Middle frontal gyrus (tissue), 1 donor: ENCODE measurements at regions not wholly inside any gene's neighbourhood (a gene's known extent, or its start where the extent isn't known, plus 50 kb on each side); places are given as distances from the start of the nearest gene placed in this dataset.

Source experiments
- DNase-seq: peaks from one replicate; pipeline ENCODE4 v3.0.0-alpha.2; 2015; ENCODE audit warnings: low spot score; ENCODE audit errors: extremely low spot score

DNA sequence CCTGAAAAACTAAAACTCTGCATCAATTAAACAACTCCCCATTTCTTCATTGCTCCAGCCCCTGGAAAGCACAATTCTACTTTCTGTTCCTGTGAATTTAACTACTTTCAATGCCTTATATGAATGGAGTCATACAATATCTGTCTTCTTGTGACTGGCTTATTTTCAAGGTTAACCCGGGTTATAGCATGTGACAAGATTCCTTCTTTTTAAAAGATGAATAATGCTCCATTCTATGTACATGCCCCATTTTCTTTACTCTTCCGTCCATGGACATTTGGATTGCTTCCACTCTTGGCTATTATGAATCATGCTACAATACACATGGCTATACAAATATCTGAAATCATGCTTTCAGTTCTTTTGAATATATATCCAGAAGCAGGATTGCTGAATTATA, 334.9 kb upstream of the ID4 start:
- DNase-seq: no peak

DNA sequence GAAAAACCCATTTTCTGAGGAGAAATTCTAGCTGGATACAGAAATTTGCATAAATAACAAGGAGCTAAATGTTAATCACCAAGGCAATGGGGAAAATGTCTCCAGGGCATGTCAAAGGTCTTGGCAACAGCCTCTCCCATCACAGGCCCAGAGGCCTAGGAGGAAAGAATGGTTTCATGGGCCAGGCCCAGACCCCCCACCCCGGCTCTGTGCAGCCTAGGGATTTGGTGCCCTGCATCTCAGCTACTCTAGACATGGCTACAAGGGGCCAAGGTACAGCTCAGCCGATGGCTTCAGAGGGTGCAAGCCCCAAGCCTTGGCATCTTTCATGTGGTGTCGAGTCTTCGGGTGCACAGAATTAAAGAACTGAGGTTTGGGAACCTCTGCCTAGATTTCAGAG, 321.2 kb upstream of the ID4 start:
- DNase-seq: no peak

DNA sequence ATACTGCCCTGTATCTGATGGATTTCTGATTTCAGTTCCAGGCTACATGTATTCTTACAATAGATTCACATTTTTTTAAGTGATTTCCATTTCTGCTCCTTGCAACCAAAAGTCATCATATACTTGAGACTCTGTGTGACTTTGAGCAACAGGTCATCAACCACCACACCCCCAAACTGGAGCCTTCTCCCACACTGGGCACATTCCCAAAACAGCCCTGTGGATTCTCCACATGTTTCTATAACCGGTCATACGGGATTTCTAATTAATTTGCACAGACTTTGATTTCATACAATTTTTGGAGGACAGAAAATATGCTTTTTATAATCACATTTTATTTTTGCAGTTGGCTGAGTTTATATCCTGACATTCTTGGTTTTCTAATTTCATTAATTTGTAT, 317.2 kb upstream of the ID4 start:
- DNase-seq: no peak

DNA sequence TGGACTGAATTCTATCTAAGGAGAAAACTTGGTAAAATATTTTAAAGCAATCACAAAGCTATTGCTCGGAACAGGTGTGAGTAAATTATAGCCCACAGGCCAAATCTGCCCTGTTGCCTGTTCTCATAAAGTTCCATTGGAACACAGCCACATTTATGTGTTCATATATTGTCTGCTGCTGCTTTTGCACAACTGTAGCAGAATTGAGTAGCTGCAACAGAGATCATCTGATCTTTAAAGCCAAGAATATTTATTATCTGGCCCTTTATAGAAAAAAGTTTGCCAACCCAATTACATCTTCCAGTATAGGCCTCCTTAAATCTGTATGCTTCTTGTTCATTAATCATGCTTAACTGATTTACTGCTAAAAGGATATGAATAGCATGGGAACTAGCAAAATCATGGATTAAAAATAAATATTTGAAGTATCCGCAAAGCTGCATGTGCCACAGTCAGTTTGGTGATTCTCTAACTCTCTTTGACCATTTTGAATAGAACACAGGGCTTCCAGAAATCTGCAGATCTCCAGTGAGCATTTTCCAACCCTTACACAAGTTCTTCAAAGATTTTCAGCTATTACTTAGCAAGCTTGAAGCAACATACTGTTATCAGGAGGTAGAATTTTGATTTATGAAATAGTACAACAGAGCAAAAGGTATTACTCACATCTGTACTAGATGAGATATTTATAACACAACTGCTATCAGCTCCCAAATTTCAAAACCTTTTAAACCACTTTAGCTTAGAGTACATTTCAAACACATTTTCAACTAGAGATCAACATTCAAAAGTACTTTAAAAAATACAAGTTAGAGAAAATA, 312.6 kb upstream of the ID4 start:
- DNase-seq: no peak

DNA sequence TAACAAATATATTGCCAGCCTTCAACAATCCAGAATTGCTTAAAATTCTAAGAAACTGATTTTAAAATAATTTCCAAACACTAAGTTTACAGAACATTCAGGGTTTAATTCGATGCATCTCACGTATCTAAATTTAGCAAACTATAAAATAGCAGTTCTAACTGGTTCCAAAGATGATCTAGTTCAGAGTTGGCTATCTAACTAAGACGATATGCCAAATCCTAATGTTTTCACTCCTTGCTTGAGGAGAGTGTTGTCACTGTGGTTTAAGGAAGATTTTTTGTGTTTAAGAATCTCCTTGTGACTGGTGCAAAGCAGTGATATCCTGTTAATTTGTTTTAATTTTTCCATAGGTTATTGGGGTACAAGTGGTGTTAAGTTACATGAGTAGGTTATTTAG, 311.5 kb upstream of the ID4 start:
- no peak for DNase-seq

DNA sequence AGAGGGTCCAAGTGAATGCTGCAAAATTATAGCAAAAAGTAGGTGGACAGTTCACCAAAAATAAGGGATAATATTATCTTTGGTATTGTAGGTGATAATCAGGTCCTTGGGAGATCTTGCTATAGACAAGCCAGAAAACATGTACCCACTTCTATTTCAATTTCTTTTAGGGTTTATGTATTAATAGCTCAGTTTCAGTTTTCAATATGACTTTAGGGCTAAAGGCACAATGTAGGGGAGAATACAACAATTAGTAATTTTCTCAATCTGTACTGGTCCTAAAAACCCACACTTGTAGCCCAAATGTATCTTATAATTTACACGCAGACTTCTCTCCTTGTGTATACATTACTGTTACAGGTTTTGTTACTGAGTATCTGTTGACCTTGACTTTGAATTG, 307.0 kb upstream of the ID4 start:
- no peak for DNase-seq

DNA sequence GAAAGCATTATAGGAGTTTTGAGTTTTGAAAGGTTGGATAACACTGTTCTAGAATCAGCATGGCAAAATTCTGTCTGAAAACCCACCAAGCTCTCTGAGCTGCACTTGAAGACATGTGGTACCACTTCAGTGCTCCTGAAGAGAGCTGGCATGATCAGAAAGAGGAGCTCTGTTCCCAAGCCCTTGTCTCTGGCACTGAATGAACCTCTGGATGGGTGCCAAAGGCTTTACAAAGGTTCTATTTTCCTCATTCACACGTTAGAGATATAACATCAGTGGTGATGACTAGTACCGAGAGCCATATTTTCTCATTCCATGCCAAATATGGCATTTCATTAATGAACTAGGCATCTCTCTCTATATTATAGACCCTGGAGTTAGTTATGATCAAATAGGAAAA, 301.8 kb upstream of the ID4 start:
- DNase-seq: no peak

DNA sequence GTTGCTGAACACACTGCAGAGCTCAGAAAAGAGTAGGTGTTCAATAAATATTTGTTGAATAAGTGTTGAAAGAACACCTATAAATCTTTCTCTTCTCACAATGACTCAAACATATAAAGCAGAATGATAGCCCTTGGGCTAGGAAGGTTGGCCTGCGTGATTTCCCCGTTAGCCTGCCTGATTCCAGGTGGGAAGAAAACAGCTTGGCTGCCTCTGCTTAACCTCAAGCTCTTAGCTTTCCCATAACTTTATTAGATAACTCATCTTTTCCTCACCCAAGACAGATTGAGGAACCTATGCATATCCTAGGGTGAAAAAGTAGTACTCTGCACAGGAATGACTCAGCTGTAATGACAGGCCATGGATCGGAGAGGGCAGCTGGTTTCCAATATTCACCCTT, 300.3 kb upstream of the ID4 start:
- no peak for DNase-seq

DNA sequence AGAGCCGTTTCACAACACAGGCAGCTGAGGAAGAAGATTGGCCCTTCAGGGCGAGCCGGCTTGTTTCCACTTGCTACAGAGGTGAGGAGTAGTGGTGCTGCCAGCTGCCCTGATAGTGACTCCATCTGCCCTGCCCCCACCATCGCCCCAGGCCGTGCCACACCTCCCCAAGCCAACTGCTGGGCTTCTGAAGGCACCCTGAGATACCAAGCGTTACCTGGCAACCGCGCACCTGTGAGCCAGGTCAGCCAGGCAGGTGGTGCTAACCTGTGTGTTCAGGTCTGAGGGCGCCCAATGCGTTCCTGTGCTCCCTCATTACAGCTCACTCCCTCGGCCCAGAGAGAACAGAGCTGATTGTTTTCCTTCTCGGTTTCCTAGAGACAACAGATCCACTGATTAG, 299.1 kb upstream of the ID4 start:
- no peak for DNase-seq

DNA sequence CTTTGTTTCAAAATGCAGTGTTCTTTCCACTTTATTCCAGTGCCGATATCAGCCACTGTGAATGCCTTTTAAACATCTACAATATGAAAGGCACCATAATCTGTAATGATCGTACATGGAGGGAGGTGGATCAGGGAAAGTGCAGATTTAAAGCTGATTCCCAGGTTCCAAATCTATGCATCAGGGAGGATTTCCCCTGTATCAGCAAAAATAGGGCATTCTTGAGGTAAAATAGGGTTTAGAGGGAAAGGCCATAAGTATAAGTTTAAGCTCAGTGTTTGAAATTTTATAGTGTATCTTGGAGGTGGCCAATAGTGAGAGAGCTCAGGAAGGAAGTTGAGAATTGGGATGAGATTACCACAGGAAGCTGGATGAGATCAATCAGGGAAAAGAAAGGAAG, 289.7 kb upstream of the ID4 start:
- DNase-seq: no peak

DNA sequence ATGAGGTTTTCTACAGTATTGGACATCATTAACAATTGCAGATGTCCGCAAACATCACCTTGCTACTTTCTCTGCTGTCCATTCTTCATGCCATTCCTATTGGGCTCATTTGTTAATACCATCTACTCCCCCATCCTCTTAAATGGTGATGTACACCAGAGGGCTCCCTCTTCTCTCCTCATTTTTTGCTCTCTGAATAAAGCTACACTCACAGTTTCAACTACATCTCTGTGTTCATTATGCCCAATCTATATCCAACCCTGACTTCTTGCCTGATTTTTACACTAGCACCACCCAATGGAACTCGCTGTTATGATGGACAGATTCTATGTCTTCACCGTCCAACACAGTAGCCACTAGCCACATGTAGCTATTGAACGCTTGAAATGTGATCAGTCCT, 288.1 kb upstream of the ID4 start:
- no peak for DNase-seq

DNA sequence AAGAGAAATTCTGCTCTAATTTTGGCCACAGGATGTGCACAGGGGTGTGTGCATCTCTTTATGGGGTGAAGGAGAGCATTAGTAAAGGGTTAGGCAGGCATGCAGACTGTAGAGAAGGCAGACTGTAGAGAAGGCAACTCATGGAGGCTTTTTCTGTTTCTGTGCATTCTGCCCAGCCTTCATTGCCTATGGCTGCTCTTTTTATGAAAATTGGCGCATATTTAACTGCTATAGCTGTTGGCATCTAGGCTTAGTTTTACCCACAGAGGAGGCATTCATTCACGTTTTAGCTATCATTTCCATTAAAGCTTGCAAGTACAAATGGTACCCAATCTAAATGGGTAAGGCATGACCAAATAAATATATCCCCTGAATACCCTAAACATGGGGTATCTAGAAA, 286.8 kb upstream of the ID4 start:
- no peak for DNase-seq

DNA sequence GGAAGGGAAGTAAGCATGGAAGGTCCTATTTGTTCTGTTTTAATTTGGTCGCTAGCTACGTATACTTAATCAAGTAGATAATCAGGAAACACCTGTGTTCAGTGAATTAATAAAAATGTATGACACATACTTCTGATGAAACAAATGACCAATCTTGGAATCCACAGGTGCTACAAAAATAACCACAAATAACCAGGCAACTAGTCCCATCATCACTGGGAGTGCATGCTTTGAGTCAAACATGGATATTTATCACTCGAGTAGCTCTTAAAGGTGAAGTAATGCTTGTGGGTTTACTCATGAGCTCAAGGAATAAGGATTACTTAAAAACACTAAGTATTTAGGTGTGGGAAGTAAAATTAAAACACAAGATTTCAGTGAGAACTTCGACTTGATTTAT, 285.6 kb upstream of the ID4 start:
- no peak for DNase-seq

DNA sequence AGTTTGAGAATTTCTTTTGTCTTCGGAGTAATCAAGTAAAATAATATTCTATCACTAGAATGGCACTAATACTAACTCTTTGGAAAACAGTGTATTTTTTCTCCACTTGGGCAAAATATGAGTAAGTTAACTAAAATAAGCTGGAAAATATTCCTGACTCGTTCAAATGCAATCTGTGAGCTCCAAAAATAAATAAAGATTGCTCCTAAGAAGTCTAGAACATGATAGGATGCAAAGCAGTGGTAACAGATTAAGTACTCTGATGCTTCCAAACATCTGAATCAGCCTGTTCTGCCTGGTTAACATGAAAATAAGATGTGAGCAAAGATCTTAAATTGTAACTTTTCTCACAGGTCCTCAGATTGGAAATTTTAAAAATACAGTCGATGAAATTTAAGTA, 285.1 kb upstream of the ID4 start:
- DNase-seq: no peak

DNA sequence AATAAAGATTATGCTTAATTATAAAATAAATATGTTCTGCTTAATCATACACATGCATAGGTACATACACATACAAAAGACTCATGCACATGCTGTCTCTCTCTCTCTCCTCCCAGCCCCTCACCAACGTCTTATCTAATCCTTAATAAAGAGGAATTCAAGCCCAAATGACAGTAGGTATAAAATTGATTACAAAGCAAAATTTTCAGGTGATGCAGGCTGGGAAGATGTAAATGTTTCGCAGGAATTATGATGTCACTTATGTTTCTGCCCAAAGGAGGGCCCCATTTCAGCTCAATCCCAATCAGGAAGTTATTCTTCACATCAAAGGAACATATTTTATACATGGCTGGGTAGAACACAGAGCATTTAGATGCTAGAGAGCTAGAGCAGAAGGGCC, 284.6 kb upstream of the ID4 start:
- no peak for DNase-seq

DNA sequence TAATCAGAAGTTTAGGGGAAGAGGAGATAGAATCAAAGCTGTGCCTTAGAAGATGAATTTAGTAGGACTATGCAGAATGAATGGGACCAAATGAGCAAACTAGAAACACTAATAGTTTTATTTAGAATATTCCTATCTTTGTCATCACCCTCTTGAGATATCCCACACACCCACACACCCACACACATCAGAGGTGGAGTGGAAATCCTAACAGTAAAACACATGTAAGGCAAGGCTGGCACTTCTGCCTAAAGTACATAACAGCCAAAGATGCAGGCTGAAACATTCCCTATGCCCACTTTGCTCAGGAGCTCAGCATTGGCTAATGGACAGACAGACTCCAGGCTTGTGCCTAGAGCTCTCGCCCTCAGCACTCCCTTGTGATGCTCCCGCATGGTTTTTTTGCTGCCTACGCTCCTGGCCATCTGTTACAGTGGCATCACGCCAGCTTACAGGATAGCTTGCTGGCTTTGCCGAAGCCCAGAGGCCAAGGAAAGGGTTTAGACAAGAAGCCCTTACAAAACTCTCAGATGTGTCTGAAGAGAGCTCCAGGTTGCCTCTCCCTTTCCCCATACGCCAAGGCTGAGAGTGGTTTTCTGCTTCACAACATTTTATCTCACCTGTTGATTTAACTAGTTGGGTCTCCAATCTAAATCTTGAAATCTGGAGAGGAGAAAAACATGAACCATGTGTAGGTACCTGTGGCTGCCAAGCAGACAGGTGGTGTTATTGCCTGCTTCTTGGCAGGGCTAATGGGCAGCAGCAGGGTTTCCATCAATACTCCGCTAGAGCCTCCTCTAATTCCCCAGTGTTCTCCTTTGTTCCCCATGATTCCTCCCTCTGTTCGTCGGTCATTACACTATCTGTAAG, 282.6 kb upstream of the ID4 start:
- DNase-seq: no peak

DNA sequence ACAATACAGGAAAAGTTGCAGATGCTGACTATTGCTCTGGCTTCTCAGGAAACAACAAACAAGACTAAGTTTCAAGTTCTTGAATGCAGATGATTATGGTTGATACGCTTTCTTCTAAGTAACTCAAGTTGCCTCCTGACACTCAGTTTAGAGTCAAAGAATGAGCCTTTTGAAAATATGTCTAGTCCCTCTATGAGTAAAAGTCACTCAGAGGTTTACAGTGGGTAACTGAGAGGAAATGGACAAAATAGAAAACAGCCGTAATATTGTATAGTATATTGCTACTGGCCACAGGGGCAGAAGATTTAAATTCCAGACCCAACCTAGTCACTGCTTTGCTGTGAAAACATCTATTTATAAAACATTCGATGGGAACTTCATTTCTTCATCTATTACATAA, 280.0 kb upstream of the ID4 start:
- DNase-seq: no peak

DNA sequence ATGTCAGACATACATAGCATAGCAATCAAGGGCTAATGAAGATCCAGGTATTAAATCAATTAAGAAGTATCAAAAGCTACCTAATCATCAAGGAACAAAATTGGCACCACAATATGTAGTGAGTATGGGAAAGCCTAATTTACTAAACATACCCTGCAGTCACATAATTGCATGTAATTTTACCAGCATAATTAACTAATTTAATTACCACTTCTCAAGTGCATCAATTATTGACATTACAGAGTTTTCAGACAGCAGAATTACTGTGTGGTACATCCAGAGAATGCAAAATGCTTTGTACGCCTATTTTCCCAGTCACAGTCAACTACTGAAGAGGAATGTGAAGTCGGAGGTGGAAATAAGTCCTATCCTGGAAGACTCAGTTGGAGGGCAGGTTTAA, 279.0 kb upstream of the ID4 start:
- DNase-seq: no peak

DNA sequence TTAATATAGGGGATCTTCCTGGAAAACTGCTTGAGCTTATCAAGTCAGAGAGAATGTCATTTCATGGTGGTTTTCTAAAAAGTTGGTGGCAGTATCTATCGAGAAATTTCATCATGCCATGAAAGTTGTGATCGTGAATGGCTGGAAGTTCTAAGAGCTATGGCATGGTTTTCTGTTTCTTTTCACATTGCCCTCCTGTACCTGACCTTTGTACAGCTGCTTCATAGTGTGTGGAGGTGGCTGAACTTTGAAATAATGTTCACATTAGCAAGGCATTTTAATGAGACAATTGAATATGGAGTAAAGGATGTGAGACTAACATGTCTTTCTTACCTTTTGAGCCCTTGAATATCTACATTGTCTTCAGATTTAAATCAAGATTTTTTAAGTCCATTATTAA, 278.2 kb upstream of the ID4 start:
- DNase-seq: no peak

DNA sequence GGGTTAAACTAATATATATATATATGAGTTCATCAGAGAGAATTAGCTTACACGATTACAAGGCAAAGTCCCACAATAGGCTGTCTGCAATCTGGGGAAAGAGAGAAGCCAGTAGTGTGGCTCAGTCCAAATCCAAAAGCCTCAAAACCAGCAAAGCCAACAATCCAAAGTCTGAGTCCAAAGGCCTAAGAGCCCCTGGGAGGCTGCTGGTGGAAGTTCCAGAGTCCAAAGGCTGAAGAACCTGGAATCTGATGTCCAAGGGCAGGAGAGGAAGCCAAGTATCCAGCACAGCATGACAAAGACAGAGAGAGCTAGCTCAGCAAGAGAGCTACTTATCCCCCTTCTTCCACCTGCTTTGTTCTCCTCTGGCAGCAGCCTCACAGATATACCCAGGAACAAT, 274.7 kb upstream of the ID4 start:
- no peak for DNase-seq

DNA sequence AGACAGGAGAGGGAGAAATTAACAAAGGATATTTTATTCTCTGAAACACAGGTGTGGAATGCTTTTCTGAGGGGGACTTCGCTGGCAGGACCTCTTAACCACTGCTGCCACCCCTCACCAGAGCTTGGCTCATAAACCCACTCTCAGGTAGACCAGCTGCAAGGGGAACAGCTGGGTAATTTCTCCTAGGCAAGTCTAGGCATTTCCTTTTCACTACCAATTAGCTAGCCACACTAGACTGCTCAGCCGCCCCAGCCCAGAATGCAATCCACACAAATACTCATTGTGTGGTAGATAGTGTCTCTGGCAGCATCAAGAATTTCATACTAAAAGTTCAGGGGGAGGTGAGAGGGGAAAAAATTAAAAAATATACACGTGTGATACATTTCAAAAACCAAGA, 267.6 kb upstream of the ID4 start:
- DNase-seq: no peak

DNA sequence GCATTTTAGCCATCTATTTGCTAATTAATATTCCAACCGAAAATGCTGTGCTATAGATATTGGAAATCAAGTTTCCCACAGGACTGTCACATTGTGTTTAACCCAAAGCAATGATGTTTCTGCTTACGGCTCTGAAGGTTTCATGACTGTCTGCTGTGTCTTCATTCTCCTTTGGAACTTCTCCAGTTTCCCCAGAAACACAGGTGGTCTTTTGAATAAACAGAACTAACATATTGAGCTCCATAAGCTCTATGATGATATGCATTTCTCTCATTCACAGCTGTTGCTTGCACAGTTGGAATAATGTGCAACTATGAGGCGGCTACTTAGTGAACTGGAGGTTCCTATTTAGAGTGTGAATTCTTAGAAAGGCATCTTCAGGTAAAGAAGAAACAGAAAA, 266.0 kb upstream of the ID4 start:
- DNase-seq: no peak

DNA sequence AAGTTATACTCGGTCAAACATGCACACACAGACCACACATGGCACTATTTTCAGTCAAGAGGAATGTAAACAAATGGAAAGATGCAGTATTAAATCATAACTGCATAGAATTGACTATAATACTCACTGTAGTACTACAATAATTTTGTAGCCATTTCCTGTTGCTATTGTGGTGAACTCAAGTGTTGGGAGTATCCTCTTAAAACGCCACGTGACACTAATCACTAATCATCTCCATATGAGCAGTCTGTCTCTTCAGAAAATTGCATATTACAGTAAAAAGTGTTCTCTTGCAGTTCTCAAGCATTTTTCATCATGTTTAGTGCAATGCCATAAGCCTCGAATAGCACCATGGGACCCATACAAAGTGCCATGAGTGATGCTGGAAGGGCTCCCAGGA, 258.7 kb upstream of the ID4 start:
- DNase-seq: no peak
